Erythroblast (primary cell): ENCODE measurements at regions not wholly inside any gene's neighbourhood (a gene's known extent, or its start where the extent isn't known, plus 50 kb on each side); places are given as distances from the start of the nearest gene placed in this dataset.

ENCODE experiments used
- GATA1 ChIP-seq: IDR thresholded peaks from 2 replicates; pipeline ENCODE4 v1.6.1; 2011; ENCODE audit warnings: low read depth, mild to moderate bottlenecking, control low read depth, low read length, moderate library complexity
- POLR2A ChIP-seq: IDR thresholded peaks from 2 replicates; pipeline ENCODE4 v1.6.1; 2011; ENCODE audit warnings: mild to moderate bottlenecking, low read length

DNA sequence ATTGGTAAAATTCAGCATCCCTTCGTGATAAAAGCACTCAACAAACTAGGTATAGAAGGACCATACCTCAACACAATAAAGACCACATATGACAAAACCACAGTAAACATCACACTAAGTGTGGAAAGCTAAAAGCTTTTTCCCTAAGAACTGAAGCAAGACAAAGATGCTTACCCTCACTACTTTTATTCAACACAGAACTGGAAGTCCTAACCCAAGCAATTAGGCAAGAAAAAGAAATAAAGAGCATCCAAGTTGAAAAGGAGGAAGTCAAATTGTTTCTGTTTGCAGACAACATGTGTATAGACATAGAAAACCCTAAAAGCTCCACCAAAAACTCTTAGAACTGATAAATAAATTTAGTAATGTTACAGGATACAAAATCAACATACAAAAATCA, 271.7 kb downstream of the RBM43 start:
- no peak for TF ChIP-seq POLR2A
- TF ChIP-seq GATA1, result no peak
